Neural cell (in vitro differentiated cells): ENCODE measurements at regions not wholly inside any gene's neighbourhood (a gene's known extent, or its start where the extent isn't known, plus 50 kb on each side); places are given as distances from the start of the nearest gene placed in this dataset.

Experiments used
- H2AFZ ChIP-seq: fragments of 200-600, 300-800 bp; sonication (generic), shearing (Covaris generic); 2 replicates; pipeline ENCODE4 v1.6.0; 2014; ENCODE audit warnings: low read depth, mild to moderate bottlenecking, antibody characterized with exemption, low read length, moderate library complexity
- H3F3A ChIP-seq: fragments of 200-600 bp; shearing (Covaris generic); 2 replicates; pipeline ENCODE4 v1.6.1; 2016; ENCODE audit warnings: mild to moderate bottlenecking, moderate library complexity, mixed read lengths, antibody characterized with exemption, low read length; ENCODE audit not compliant: insufficient read depth, poor library complexity, severe bottlenecking
- H3K27ac ChIP-seq: fragments of 200-600, 300-800 bp; sonication (generic), shearing (Covaris generic); 2 replicates; pipeline ENCODE4 v1.5.1; 2014; ENCODE audit warnings: mild to moderate bottlenecking, low read length, moderate library complexity
- H3K27me3 ChIP-seq: fragments of 300-800, 200-600 bp; sonication (generic), shearing (Covaris generic); 2 replicates; pipeline ENCODE4 v1.6.0; 2014; ENCODE audit warnings: mild to moderate bottlenecking, low read depth, low read length, moderate library complexity; ENCODE audit not compliant: insufficient read depth
- H3K36me3 ChIP-seq: fragments of 300-800, 200-600 bp; sonication (generic), shearing (Covaris generic); 2 replicates; pipeline ENCODE4 v1.5.1; 2014; ENCODE audit warnings: mild to moderate bottlenecking, antibody characterized with exemption, low read length, moderate library complexity; ENCODE audit not compliant: insufficient read depth
- H3K4me2 ChIP-seq: fragments of 300-800, 200-600 bp; sonication (generic), shearing (Covaris generic); 2 replicates; pipeline ENCODE4 v1.6.0; 2014; ENCODE audit warnings: mild to moderate bottlenecking, low read length
- H3K4me3 ChIP-seq: fragments of 300-800, 200-600 bp; sonication (generic), shearing (Covaris generic); 2 replicates; pipeline ENCODE4 v1.5.1; 2014; ENCODE audit warnings: mild to moderate bottlenecking, low read length, moderate library complexity
- H3K79me2 ChIP-seq: fragments of 200-600 bp; shearing (Covaris generic); replicated peaks from 2 replicates; pipeline ENCODE4 v1.6.0; 2014; ENCODE audit warnings: mild to moderate bottlenecking, low read length, moderate library complexity; ENCODE audit not compliant: insufficient read depth
- H3K9ac ChIP-seq: fragments of 300-800, 200-600 bp; sonication (generic), shearing (Covaris generic); 2 replicates; pipeline ENCODE4 v1.6.1; 2016; ENCODE audit warnings: mild to moderate bottlenecking, low read length, mixed read lengths
- H3K9me2 ChIP-seq: fragments of 200-600 bp; shearing (Covaris generic); 2 replicates; pipeline ENCODE4 v1.6.1; 2016; ENCODE audit warnings: mild to moderate bottlenecking, low read length, mixed read lengths; ENCODE audit not compliant: insufficient read depth
- H3K9me3 ChIP-seq: fragments of 200-600, 300-800 bp; sonication (generic), shearing (Covaris generic); 2 replicates; pipeline ENCODE4 v1.6.1; 2016; ENCODE audit warnings: mild to moderate bottlenecking, mixed run types, low read length, moderate library complexity, mixed read lengths
- H4K20me1 ChIP-seq: fragments of 200-600 bp; shearing (Covaris generic); 2 replicates; pipeline ENCODE4 v1.6.1; 2016; ENCODE audit warnings: mild to moderate bottlenecking, mixed run types; ENCODE audit not compliant: insufficient read depth
- CTCF ChIP-seq: fragments of 450-650 bp; IDR thresholded peaks from 2 replicates; pipeline ENCODE4 v1.5.1; 2014; ENCODE audit warnings: antibody characterized with exemption, mild to moderate bottlenecking, moderate library complexity; ENCODE audit not compliant: poor library complexity, severe bottlenecking
- EP300 ChIP-seq: fragments of 450-650 bp; conservative IDR thresholded peaks from 2 replicates; pipeline ENCODE4 v1.6.1; 2014; ENCODE audit warnings: antibody characterized with exemption, mild to moderate bottlenecking, moderate library complexity; ENCODE audit not compliant: poor library complexity, severe bottlenecking
- EZH2 ChIP-seq: fragments of 200-600, 300-800 bp; shearing (Covaris generic), sonication (generic); IDR thresholded peaks from 2 replicates; pipeline ENCODE4 v1.6.1; 2014; ENCODE audit warnings: antibody characterized with exemption, low read length, borderline replicate concordance, mild to moderate bottlenecking; ENCODE audit not compliant: insufficient read depth, poor library complexity, severe bottlenecking
- MXI1 ChIP-seq: fragments of 450-650 bp; conservative IDR thresholded peaks from 2 replicates; pipeline ENCODE4 v1.6.1; 2014; ENCODE audit warnings: antibody characterized with exemption, mild to moderate bottlenecking; ENCODE audit not compliant: poor library complexity, severe bottlenecking
- POLR2AphosphoS5 ChIP-seq: IDR thresholded peaks from 2 replicates; pipeline ENCODE4 v1.6.1; 2012
- RAD21 ChIP-seq: fragments of 450-650 bp; conservative IDR thresholded peaks from 2 replicates; pipeline ENCODE4 v1.6.1; 2014; ENCODE audit warnings: antibody characterized with exemption, mild to moderate bottlenecking, moderate library complexity
- REST ChIP-seq: IDR thresholded peaks from 2 replicates; pipeline ENCODE4 v1.6.1; 2012; ENCODE audit warnings: borderline replicate concordance
- SMC3 ChIP-seq: fragments of 450-650 bp; conservative IDR thresholded peaks from 2 replicates; pipeline ENCODE4 v1.6.1; 2014; ENCODE audit warnings: antibody characterized with exemption, mild to moderate bottlenecking, moderate library complexity; ENCODE audit not compliant: poor library complexity
- TAF1 ChIP-seq: IDR thresholded peaks from 2 replicates; pipeline ENCODE4 v1.6.1; 2012; ENCODE audit warnings: low read depth

- no peaks in the 10 kb centered on the region for H3K9me2 ChIP-seq
- H3K36me3 ChIP-seq, result no peaks in the 10 kb centered on the region
- TF ChIP-seq CTCF (no peak), EZH2 (no peak), RAD21 (no peak), EP300 (no peak)
- H3K79me2 ChIP-seq, result no peaks in the 10 kb centered on the region
- no peak overlapping the region for H3K9ac ChIP-seq
- no peak overlapping the region for H3K4me2 ChIP-seq
- no peaks in the 10 kb centered on the region for H4K20me1 ChIP-seq
- H3F3A ChIP-seq, result no peaks in the 10 kb centered on the region
- H3K4me3 ChIP-seq, result no peak overlapping the region
- H3K27me3 ChIP-seq, result no peaks in the 10 kb centered on the region
- H3K27ac ChIP-seq, result no peak overlapping the region
- no peak overlapping the region for H2AFZ ChIP-seq
- no peaks in the 10 kb centered on the region for H3K9me3 ChIP-seq
Measured at GRCh38 chr10:57638411-57638810, 629.3 kb downstream of the IPMK start.

- TF ChIP-seq TAF1 (no peak), SMC3 (no peak), EZH2 (no peak), RAD21 (no peak), POLR2AphosphoS5 (no peak), CTCF (no peak), MXI1 (no peak), REST (no peak), EP300 (no peak)
- H4K20me1 ChIP-seq, result no peaks in the 10 kb centered on the region
- H3K4me2 ChIP-seq, result no peak overlapping the region
- no peaks in the 10 kb centered on the region for H3F3A ChIP-seq
- no peak overlapping the region for H3K27ac ChIP-seq
- H3K9me2 ChIP-seq, result no peaks in the 10 kb centered on the region
- no peaks in the 10 kb centered on the region for H3K9me3 ChIP-seq
- H3K9ac ChIP-seq, result no peak overlapping the region
- H2AFZ ChIP-seq, result no peak overlapping the region
- H3K27me3 ChIP-seq, result no peaks in the 10 kb centered on the region
- H3K4me3 ChIP-seq, result no peak overlapping the region
- no peaks in the 10 kb centered on the region for H3K79me2 ChIP-seq
- no peaks in the 10 kb centered on the region for H3K36me3 ChIP-seq
Measured at GRCh38 chr10:57628592-57629284, 639.0 kb downstream of the IPMK start.
